Glutamatergic neuron (in vitro differentiated cells): ENCODE measurements at regions not wholly inside any gene's neighbourhood (a gene's known extent, or its start where the extent isn't known, plus 50 kb on each side); places are given as distances from the start of the nearest gene placed in this dataset.

Source experiments
- DNase-seq: peaks from one replicate; pipeline ENCODE4 v3.0.0; 2022
- H3K27ac Mint-ChIP-seq: one replicate; pipeline ENCODE4 v1.8.0; 2020; ENCODE audit warnings: mild to moderate bottlenecking, mixed read lengths, inconsistent platforms; ENCODE audit not compliant: unreplicated experiment
- H3K27me3 Mint-ChIP-seq: one replicate; pipeline ENCODE4 v1.8.0; 2020; ENCODE audit warnings: mild to moderate bottlenecking, moderate library complexity, mixed read lengths, inconsistent platforms; ENCODE audit not compliant: unreplicated experiment
- H3K36me3 Mint-ChIP-seq: one replicate; pipeline ENCODE4 v1.8.0; 2020; ENCODE audit warnings: mild to moderate bottlenecking, mixed read lengths, inconsistent platforms; ENCODE audit not compliant: unreplicated experiment
- H3K4me1 Mint-ChIP-seq: one replicate; pipeline ENCODE4 v1.8.0; 2020; ENCODE audit warnings: mild to moderate bottlenecking, low read depth, mixed read lengths, inconsistent platforms; ENCODE audit not compliant: unreplicated experiment
- H3K4me3 Mint-ChIP-seq: one replicate; pipeline ENCODE4 v1.8.0; 2020; ENCODE audit warnings: mild to moderate bottlenecking, mixed read lengths, inconsistent platforms; ENCODE audit not compliant: unreplicated experiment
- H3K9me3 Mint-ChIP-seq: one replicate; pipeline ENCODE4 v1.8.0; 2020; ENCODE audit warnings: mild to moderate bottlenecking, moderate library complexity, mixed read lengths, inconsistent platforms; ENCODE audit not compliant: unreplicated experiment
- TF ChIP-seq, protein P1 (sequence below): fragments of 200-600 bp; sonication (generic); IDR thresholded peaks from one replicate; pipeline ENCODE4 v1.5.0; 2021; ENCODE audit not compliant: partially characterized antibody, unreplicated experiment

DNA sequence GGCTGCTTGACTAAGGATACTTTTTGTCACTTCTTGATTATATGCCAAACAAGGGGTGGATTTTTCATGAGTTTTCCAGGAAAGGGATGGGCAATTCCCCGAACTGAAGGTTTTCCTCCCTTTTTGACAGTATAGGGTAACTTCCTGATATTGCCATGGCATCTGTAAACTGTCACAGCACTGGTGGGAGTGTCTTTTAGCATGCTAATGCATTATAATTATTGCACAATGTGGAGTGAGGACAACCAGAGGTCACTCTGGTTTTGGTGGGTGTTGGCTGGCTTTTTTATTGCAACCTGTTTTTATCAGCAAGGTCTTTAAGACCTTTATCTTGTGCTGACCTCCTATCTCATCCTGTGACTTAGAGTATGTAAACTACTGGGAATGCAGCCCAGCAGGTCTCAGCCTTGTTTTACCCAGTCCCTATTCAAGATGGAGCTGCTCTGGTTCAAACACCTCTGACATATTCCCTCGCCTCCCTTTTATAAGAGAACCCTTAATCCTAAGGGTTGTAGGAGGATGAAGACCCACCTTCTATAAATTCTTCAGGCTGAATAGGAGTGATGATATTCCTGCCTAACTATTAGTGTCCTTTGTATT lies 471.2 kb downstream of the ATP23 start:
- Mint-ChIP-seq H3K27me3 (peaks cover 2% of the 10 kb centered on the region), H3K4me1 (peaks cover 31% of the 10 kb centered on the region), H3K4me3 (no peak overlapping the region), H3K27ac (no peak overlapping the region), H3K36me3 (no peaks in the 10 kb centered on the region), H3K9me3 (no peaks in the 10 kb centered on the region)
- DNase-seq = no peak
- TF ChIP-seq, protein P1, sequence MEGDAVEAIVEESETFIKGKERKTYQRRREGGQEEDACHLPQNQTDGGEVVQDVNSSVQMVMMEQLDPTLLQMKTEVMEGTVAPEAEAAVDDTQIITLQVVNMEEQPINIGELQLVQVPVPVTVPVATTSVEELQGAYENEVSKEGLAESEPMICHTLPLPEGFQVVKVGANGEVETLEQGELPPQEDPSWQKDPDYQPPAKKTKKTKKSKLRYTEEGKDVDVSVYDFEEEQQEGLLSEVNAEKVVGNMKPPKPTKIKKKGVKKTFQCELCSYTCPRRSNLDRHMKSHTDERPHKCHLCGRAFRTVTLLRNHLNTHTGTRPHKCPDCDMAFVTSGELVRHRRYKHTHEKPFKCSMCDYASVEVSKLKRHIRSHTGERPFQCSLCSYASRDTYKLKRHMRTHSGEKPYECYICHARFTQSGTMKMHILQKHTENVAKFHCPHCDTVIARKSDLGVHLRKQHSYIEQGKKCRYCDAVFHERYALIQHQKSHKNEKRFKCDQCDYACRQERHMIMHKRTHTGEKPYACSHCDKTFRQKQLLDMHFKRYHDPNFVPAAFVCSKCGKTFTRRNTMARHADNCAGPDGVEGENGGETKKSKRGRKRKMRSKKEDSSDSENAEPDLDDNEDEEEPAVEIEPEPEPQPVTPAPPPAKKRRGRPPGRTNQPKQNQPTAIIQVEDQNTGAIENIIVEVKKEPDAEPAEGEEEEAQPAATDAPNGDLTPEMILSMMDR = no peak

DNA sequence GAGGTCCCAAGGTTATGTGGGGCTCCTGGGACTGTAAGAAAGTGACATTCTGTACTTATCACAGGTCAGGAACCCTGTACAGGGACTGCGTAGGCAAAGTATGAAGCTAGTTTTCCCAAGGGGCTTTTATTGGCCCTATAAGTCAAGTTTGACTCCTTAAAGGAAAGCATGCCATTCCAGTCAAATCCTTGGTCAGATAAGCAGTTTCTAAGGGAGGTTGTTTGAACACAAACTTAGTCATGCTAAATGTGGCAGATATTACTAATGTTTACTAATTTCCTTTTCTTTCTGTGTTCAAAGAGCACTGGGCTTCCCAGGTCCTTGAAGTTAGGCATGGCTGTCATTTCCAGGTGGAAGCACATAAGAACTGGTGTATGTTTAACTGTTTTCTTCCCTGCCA lies 472.4 kb downstream of the ATP23 start:
- no peak for DNase-seq
- Mint-ChIP-seq H3K36me3 (no peaks in the 10 kb centered on the region), H3K27me3 (peaks cover 2% of the 10 kb centered on the region), H3K27ac (no peak overlapping the region), H3K4me3 (no peak overlapping the region), H3K9me3 (no peaks in the 10 kb centered on the region), H3K4me1 (peaks cover 20% of the 10 kb centered on the region)
- TF ChIP-seq, protein P1 = no peak

DNA sequence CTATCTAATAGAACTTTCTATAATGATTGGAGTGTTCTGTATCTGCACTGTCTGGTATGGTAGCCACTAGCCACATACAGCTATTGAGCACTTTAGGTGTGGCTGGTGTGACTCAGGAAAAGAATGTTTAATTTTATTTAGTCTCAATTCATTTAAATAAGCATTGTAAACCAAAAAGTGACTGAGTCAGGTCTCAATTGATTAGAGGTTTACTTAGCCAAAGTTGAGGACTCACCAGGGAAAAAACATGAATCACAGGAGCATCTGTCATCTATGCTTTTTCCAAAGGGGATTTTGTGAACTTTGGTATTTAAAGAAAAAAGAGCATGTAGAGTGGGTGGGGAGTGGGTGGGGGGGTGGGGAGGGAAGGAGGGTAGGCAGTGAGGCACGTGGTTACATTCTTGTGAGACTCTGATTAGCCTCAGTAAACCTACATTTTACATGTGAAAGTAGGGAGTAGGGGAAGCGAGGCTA lies 473.1 kb downstream of the ATP23 start:
- Mint-ChIP-seq H3K27ac (no peak overlapping the region), H3K9me3 (no peaks in the 10 kb centered on the region), H3K4me3 (no peak overlapping the region)

DNA sequence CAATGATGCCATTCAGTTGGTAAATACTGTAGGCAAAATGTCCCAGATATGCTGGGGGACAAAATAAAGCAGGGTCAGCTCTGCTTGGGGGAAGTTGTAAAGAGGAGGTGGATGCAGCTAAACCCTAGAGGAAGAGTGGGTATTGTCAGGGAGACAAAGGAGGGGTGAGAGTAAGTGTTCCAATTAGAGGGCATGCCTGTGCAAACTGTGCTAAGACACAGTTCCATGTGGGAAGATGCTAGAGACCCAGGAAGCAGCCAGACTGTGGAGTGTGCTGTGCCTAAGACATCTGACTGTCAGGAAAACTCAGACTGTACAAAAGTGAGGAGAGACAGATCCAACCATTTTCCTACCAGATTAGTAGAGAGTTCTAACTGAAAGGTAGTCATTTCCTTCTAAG lies 474.3 kb downstream of the ATP23 start:
- Mint-ChIP-seq H3K27ac (no peak overlapping the region), H3K4me1 (peaks cover 14% of the 10 kb centered on the region)

More for the DNA sequence above, 473.1 kb downstream of the ATP23 start:
- H3K27me3 Mint-ChIP-seq = peaks cover 2% of the 10 kb centered on the region
- H3K36me3 Mint-ChIP-seq = no peaks in the 10 kb centered on the region
- H3K4me1 Mint-ChIP-seq = peaks cover 17% of the 10 kb centered on the region
- TF ChIP-seq, protein P1 = no peak
- DNase-seq = no peak

DNA sequence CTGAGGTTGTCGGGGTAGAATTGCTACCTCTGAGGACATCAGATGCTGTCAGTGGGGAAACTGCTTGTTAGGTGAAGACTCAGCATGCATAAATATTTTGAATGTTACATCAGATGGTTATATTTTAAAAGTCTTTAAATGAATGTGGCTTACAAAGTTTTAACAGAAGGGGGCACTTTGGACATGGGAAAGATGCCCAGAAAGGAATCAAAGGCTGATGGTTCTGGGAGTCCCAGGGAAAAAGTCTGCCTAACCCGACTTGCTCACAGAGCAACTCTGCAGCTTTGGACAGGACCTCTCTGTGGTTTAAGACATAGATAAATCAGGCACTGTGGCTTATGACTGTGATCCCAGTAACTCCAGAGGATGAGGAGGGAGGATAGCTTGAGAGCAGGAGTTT lies 474.9 kb downstream of the ATP23 start:
- no peaks in the 10 kb centered on the region for H3K9me3 Mint-ChIP-seq
- DNase-seq = no peak
- H3K27ac Mint-ChIP-seq = no peak overlapping the region
- no peak overlapping the region for H3K4me3 Mint-ChIP-seq
- peaks cover 14% of the 10 kb centered on the region for H3K4me1 Mint-ChIP-seq
- TF ChIP-seq, protein P1 = no peak
- no peaks in the 10 kb centered on the region for H3K36me3 Mint-ChIP-seq
- H3K27me3 Mint-ChIP-seq = peaks cover 2% of the 10 kb centered on the region

More for the DNA sequence above, 474.3 kb downstream of the ATP23 start:
- Mint-ChIP-seq H3K9me3 (no peaks in the 10 kb centered on the region), H3K27me3 (peaks cover 2% of the 10 kb centered on the region), H3K4me3 (no peak overlapping the region), H3K36me3 (no peaks in the 10 kb centered on the region)
- TF ChIP-seq, protein P1 = no peak
- no peak for DNase-seq
